Fibroblast of lung (primary cell): ENCODE measurements at regions not wholly inside any gene's neighbourhood (a gene's known extent, or its start where the extent isn't known, plus 50 kb on each side); places are given as distances from the start of the nearest gene placed in this dataset.
"Not testable (repeated sequence)": the region's sequence is repeated elsewhere in the genome, so short reads cannot be mapped to it uniquely, and the experiment has no call there.

Experiments used
- DNase-seq, 2 donors: peaks; one replicate each; pipeline versions ENCODE4 v3.0.0 to v3.0.0-alpha.2; 2010; ENCODE audit warnings: low read depth in 2 of 2
- H2AFZ ChIP-seq: 2 replicates; pipeline ENCODE4 v1.5.1; 2012; ENCODE audit warnings: low read length, control low read depth, inconsistent platforms
- H3K27ac ChIP-seq: 2 replicates; pipeline ENCODE4 v1.5.1; 2011; ENCODE audit warnings: low read length, control low read depth; ENCODE audit not compliant: insufficient read depth
- H3K27me3 ChIP-seq: 2 replicates; pipeline ENCODE4 v1.5.1; 2011; ENCODE audit warnings: mild to moderate bottlenecking, low read length; ENCODE audit not compliant: control insufficient read depth, insufficient read depth
- H3K36me3 ChIP-seq: 2 replicates; pipeline ENCODE4 v1.5.1; 2011; ENCODE audit warnings: low read length; ENCODE audit not compliant: control insufficient read depth, insufficient read depth
- H3K4me1 ChIP-seq: 2 replicates; pipeline ENCODE4 v1.5.1; 2011; ENCODE audit warnings: low read length; ENCODE audit not compliant: control insufficient read depth, insufficient read depth; ENCODE audit errors: extremely low read depth
- H3K4me2 ChIP-seq: 2 replicates; pipeline ENCODE4 v1.5.1; 2011; ENCODE audit warnings: low read length, control low read depth; ENCODE audit not compliant: insufficient read depth; ENCODE audit errors: extremely low read depth
- H3K4me3 ChIP-seq, 4 experiments: fragments of 200-600 bp in 1 of 4; sonication (generic) in 1 of 4; replicated peaks in 1 of 4; 2 replicates each; pipeline ENCODE4 v1.5.1; 2011 to 2016; ENCODE audit warnings: low read length in 4 of 4, low read depth in 3 of 4, mild to moderate bottlenecking in 3 of 4, control low read depth in 2 of 4, inconsistent platforms in 1 of 4, mixed read lengths in 1 of 4; ENCODE audit not compliant: insufficient read depth in 1 of 4; ENCODE audit errors: control extremely low read depth in 1 of 4
- H3K79me2 ChIP-seq: 2 replicates; pipeline ENCODE4 v1.5.1; 2012; ENCODE audit warnings: mild to moderate bottlenecking, low read length, inconsistent platforms; ENCODE audit not compliant: control insufficient read depth, insufficient read depth
- H3K9ac ChIP-seq: 2 replicates; pipeline ENCODE4 v1.5.1; 2011; ENCODE audit warnings: mild to moderate bottlenecking, low read length, control low read depth; ENCODE audit not compliant: insufficient read depth
- H3K9me3 ChIP-seq: 2 replicates; pipeline ENCODE4 v1.5.1; 2012; ENCODE audit warnings: low read depth, low read length; ENCODE audit not compliant: control insufficient read depth, insufficient read depth
- H4K20me1 ChIP-seq: 2 replicates; pipeline ENCODE4 v1.5.1; 2011; ENCODE audit warnings: low read length; ENCODE audit not compliant: control insufficient read depth, insufficient read depth; ENCODE audit errors: extremely low read depth

DNA sequence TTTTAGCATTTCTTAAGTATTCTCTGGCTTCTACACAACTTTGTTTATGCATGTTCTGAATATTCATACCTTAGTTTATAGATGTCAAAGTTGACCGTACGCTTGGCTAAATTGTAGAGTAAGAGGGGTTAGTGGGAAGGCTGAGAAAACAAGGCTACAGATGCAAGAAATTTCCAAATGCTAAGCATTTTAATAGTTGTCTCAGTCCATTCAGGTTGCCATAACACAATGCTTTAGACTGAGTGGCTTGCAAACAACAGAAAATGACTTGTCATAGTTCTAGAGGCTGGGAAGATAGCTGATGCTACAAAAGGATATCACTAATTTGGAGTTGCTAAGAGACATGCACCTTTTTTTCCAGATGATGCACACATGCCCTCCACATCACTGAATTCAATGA is 53.0 kb upstream of the C1QTNF3 start:
- not testable (repeated sequence) for H3K9me3 ChIP-seq, H3K27ac ChIP-seq, H3K79me2 ChIP-seq, H3K4me1 ChIP-seq, H3K27me3 ChIP-seq, H3K4me2 ChIP-seq, H3K36me3 ChIP-seq, H3K4me3 ChIP-seq, H3K9ac ChIP-seq, H4K20me1 ChIP-seq, H2AFZ ChIP-seq, DNase-seq

DNA sequence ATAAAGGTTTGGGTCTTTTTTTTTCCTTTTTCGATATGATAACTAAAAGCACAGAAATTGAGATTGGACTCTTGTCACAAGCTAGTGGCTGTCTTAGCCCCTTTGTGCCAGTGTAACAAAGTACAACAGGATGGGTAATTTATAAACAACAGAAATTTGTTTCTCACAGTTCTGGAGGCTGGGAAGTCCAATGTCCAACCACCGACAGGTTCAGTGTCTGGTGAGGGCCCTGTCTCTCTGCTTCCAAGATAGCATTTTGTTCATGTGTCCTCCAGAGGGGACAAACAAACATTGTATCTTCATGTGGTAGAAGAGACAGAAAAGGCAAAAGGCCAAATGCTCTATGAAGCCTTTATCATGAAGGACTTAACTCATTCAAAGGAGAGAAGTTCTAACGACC is 56.9 kb upstream of the C1QTNF3 start:
- not testable (repeated sequence) for H3K27ac ChIP-seq, H4K20me1 ChIP-seq, H3K9ac ChIP-seq, H3K4me3 ChIP-seq, H3K36me3 ChIP-seq, H3K4me1 ChIP-seq, H2AFZ ChIP-seq, H3K4me2 ChIP-seq, H3K9me3 ChIP-seq, DNase-seq, H3K79me2 ChIP-seq, H3K27me3 ChIP-seq

DNA sequence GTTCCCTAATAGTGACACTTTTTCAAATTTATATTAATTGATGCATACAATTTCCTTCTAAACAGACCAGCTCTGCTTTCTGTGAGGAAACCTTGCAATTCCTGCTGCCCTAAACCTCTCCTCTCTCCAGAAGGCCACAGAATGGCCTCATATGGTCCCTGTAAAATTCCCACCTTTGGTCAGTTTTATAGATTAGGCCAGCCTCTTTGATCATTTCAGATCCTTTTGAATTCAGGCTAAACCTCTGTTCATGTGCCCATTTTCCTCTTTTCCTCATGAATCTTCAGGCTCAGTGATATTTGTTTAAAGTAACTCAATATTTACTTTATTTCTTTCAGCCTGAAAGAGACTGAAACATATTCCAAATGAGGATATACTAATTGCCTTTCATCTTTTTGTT is 58.6 kb upstream of the C1QTNF3 start:
- H4K20me1 ChIP-seq, H3K36me3 ChIP-seq, H2AFZ ChIP-seq, H3K4me1 ChIP-seq, H3K9ac ChIP-seq, H3K9me3 ChIP-seq, H3K79me2 ChIP-seq, DNase-seq, H3K4me3 ChIP-seq, H3K4me2 ChIP-seq, H3K27me3 ChIP-seq, H3K27ac ChIP-seq: not testable (repeated sequence)

DNA sequence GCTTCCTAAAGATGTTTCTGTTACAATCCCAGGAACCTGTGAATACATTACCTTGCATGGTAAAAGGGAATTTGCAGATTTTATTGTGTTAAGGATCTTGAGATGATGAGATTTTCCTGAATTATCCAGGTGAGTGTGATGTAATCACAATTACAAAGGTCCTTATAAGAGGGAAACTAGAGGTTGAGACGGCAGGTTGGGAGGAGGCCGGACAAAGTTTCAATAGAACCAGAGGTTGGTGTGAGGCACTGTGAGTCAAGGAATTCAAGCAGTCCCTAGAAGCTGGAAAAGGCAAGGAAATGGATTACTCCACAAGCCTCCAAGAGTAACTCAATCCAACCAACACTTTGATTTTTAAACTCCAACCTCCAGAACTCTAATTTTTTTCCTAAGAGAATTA is 65.9 kb upstream of the C1QTNF3 start:
- H3K9me3 ChIP-seq, H3K4me1 ChIP-seq, H3K27me3 ChIP-seq, H3K4me3 ChIP-seq, H2AFZ ChIP-seq, H3K4me2 ChIP-seq, H4K20me1 ChIP-seq, H3K36me3 ChIP-seq, H3K79me2 ChIP-seq, DNase-seq, H3K27ac ChIP-seq, H3K9ac ChIP-seq: not testable (repeated sequence)

DNA sequence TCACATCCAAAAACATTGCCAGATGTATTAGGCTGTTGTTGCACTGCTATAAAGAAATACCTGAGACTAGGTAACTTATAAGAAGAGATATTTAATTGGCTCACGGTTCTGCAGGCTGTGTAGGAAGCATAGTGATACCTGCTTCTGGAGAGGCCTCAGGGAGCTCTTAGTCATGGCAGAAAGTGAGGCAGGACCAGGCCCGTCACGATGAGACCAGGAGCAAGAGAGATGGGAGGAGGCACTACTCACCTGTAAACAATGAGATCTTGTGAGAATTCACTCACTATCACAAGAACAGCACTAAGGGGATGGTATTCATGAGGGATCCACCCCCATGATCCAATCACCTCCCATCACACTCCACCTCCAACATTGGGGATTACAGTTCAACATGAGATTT is 81.3 kb upstream of the C1QTNF3 start:
- not testable (repeated sequence) for H3K9ac ChIP-seq

DNA sequence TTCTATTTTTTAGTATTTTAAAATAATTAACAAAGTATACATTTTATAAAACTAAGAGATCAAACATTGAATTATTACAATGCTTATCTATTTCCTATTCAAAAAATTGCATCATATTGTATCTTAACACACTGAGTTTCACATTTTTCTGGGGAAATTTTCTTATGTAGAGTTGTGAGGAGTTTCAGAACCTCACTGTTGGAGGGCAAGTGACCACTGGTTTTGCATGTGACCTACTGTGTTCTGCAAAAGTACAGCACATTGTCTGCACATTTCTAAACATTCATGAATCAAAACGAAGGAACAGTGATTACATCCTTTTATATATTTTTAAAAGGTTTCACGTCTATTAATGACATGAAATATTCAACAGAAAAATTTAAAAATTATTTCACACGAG is 82.3 kb upstream of the C1QTNF3 start:
- not testable (repeated sequence) for H3K36me3 ChIP-seq, H3K9me3 ChIP-seq, H3K4me2 ChIP-seq, H3K9ac ChIP-seq, H2AFZ ChIP-seq, H3K27ac ChIP-seq, H3K4me3 ChIP-seq, H3K27me3 ChIP-seq, H3K79me2 ChIP-seq, H4K20me1 ChIP-seq, H3K4me1 ChIP-seq, DNase-seq

More for the DNA sequence above, 81.3 kb upstream of the C1QTNF3 start:
- not testable (repeated sequence) for H4K20me1 ChIP-seq, H3K27ac ChIP-seq, H3K79me2 ChIP-seq, H3K27me3 ChIP-seq, DNase-seq, H3K36me3 ChIP-seq, H3K4me3 ChIP-seq, H3K4me2 ChIP-seq, H2AFZ ChIP-seq, H3K9me3 ChIP-seq, H3K4me1 ChIP-seq

DNA sequence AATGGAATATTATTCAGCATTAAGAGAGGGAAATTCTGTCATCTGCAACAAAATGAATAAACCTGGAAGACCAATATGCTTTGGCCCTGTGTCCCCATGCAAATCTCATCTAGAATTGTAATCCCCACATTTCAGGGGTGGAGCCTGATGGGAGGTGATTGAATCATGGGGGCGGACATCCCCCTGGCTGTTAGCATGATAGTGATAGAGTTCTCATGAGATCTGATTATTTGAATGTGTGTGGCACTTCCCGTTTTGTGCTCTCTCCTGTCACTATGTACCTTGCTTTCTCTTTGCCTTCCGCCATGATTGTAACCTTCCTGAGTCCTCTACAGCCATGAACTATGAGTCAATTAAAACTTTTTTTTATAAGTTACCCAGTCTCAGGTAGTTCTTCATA is 83.7 kb upstream of the C1QTNF3 start:
- not testable (repeated sequence) for DNase-seq, H3K4me2 ChIP-seq, H2AFZ ChIP-seq, H3K9me3 ChIP-seq, H3K4me1 ChIP-seq, H3K79me2 ChIP-seq, H3K27ac ChIP-seq, H3K4me3 ChIP-seq, H3K9ac ChIP-seq, H3K27me3 ChIP-seq, H4K20me1 ChIP-seq, H3K36me3 ChIP-seq
